Keratinocyte (primary cell): ENCODE measurements at regions not wholly inside any gene's neighbourhood (a gene's known extent, or its start where the extent isn't known, plus 50 kb on each side); places are given as distances from the start of the nearest gene placed in this dataset.

Experiments used
- DNase-seq: peaks from one replicate; pipeline ENCODE4 v3.0.0-alpha.2; 2011; ENCODE audit warnings: low read depth, missing footprints, low spot score
- FAIRE-seq: peaks from 2 replicates; lab custom pipeline; 2011; peaks lifted over from hg19 to GRCh38; lab: Jason Lieb, UNC
- H2AFZ ChIP-seq: 2 replicates; pipeline ENCODE4 v1.6.0; 2012; ENCODE audit warnings: low read length, control low read depth, inconsistent platforms; ENCODE audit not compliant: control insufficient read depth
- H3K27ac ChIP-seq: 2 replicates; pipeline ENCODE4 v1.5.1; 2011; ENCODE audit warnings: low read length; ENCODE audit not compliant: control insufficient read depth, insufficient read depth
- H3K27me3 ChIP-seq: 3 replicates; pipeline ENCODE4 v1.6.0; 2011; ENCODE audit warnings: low read length; ENCODE audit not compliant: control insufficient read depth, insufficient read depth; ENCODE audit errors: extremely low read depth
- H3K36me3 ChIP-seq, 2 experiments: 2 replicates in 1 of 2; 3 replicates in 1 of 2; pipeline ENCODE4 v1.5.1; 2011; ENCODE audit warnings: low read length in 2 of 2, mild to moderate bottlenecking in 1 of 2; ENCODE audit not compliant: control insufficient read depth in 2 of 2, insufficient read depth in 2 of 2; ENCODE audit errors: extremely low read depth in 1 of 2
- H3K4me1 ChIP-seq: 3 replicates; pipeline ENCODE4 v1.5.1; 2011; ENCODE audit warnings: low read length; ENCODE audit not compliant: control insufficient read depth, insufficient read depth; ENCODE audit errors: extremely low read depth
- H3K4me2 ChIP-seq: 3 replicates; pipeline ENCODE4 v1.6.0; 2011; ENCODE audit warnings: low read depth, low read length; ENCODE audit not compliant: control insufficient read depth, insufficient read depth; ENCODE audit errors: extremely low read depth
- H3K4me3 ChIP-seq, 3 experiments: fragments of 200-600 bp in 1 of 3; sonication (generic) in 1 of 3; 2 replicates in 2 of 3; 3 replicates in 1 of 3; pipeline ENCODE4 v1.5.1; 2011 to 2016; ENCODE audit warnings: low read length in 3 of 3, mild to moderate bottlenecking in 3 of 3, control low read depth in 2 of 3, inconsistent platforms in 1 of 3, low read depth in 1 of 3, mixed read lengths in 1 of 3, mixed run types in 1 of 3, moderate library complexity in 1 of 3; ENCODE audit not compliant: control insufficient read depth in 2 of 3, insufficient read depth in 2 of 3; ENCODE audit errors: extremely low read depth in 1 of 3
- H3K79me2 ChIP-seq: 2 replicates; pipeline ENCODE4 v1.6.0; 2012; ENCODE audit warnings: low read length; ENCODE audit not compliant: control insufficient read depth, insufficient read depth
- H3K9ac ChIP-seq: 3 replicates; pipeline ENCODE4 v1.6.0; 2011; ENCODE audit warnings: low read length; ENCODE audit not compliant: control insufficient read depth, insufficient read depth; ENCODE audit errors: extremely low read depth
- H3K9me1 ChIP-seq: 3 replicates; pipeline ENCODE4 v1.6.0; 2011; ENCODE audit warnings: low read length; ENCODE audit not compliant: control insufficient read depth, insufficient read depth; ENCODE audit errors: extremely low read depth
- H3K9me3 ChIP-seq: 2 replicates; pipeline ENCODE4 v1.5.1; 2012; ENCODE audit warnings: low read depth, low read length; ENCODE audit not compliant: control insufficient read depth
- H4K20me1 ChIP-seq: 3 replicates; pipeline ENCODE4 v1.6.0; 2011; ENCODE audit warnings: low read length; ENCODE audit not compliant: control insufficient read depth, insufficient read depth; ENCODE audit errors: extremely low read depth
- CTCF ChIP-seq, 3 experiments: IDR thresholded peaks in 1 of 3; conservative IDR thresholded peaks in 1 of 3; optimal IDR thresholded peaks in 1 of 3; 2 replicates in 2 of 3; 3 replicates in 1 of 3; pipeline versions ENCODE3 to v1.5.1; 2011; ENCODE audit warnings: low read length in 3 of 3, mild to moderate bottlenecking in 3 of 3, moderate library complexity in 2 of 3, control low read depth in 1 of 3, inconsistent platforms in 1 of 3; ENCODE audit not compliant: insufficient read depth in 2 of 3; ENCODE audit errors: extremely low read depth in 1 of 3
- EZH2 ChIP-seq: IDR thresholded peaks from one replicate; pipeline ENCODE4 v1.6.1; 2012; ENCODE audit warnings: inconsistent platforms, mild to moderate bottlenecking, low read length, moderate library complexity
- dilution Hi-C: fragments of 300-500 bp; cut with MboI; formaldehyde crosslinking; loops from one replicate; pipeline ENCODE4 v1.7.0; 2020; ENCODE audit warnings: low sequenced_read_pairs; ENCODE audit not compliant: extremely low pct_ligation_motif_present

GRCh38 chr2:66034467-66034866 lies 400.5 kb upstream of the MEIS1 start:
- Histone ChIP-seq H3K9me3 (no peaks in the 10 kb centered on the region), H3K4me2 (no peak overlapping the region), H3K79me2 (no peaks in the 10 kb centered on the region), H3K4me3 (no peak overlapping the region), H3K4me1 (no peaks in the 10 kb centered on the region), H2AFZ (no peak overlapping the region), H3K27me3 (no peaks in the 10 kb centered on the region), H3K36me3 (no peaks in the 10 kb centered on the region), H3K9ac (no peak overlapping the region), H3K27ac (no peak overlapping the region), H3K9me1 (no peaks in the 10 kb centered on the region), H4K20me1 (no peaks in the 10 kb centered on the region)
- no peak for DNase-seq
- FAIRE-seq, result no peak
- dilution Hi-C loops, result no loop called here
- TF ChIP-seq CTCF (optimal IDR thresholded peaks at IDR 0.05 in 1 of 3, IDR thresholded peaks at IDR 0.05 in 1 of 3, conservative IDR thresholded peaks at IDR 0.05 in 1 of 3; ENCODE audit: extremely low read depth in 1 of 3, insufficient read depth in 2 of 3, low read length in 3 of 3) (no peak), EZH2 (no peak)

GRCh38 chr2:66032226-66032775 lies 402.6 kb upstream of the MEIS1 start:
- FAIRE-seq, result no peak
- dilution Hi-C loops, result no loop called here
- H2AFZ ChIP-seq, result no peak overlapping the region

More at GRCh38 chr2:66032226-66032775, 402.6 kb upstream of the MEIS1 start:
- H3K4me2 ChIP-seq, result no peak overlapping the region
- H3K4me3 ChIP-seq, result no peak overlapping the region
- no peak overlapping the region for H3K27ac ChIP-seq
- no peaks in the 10 kb centered on the region for H3K4me1 ChIP-seq
- no peak for DNase-seq
- no peaks in the 10 kb centered on the region for H3K79me2 ChIP-seq
- TF ChIP-seq CTCF (optimal IDR thresholded peaks at IDR 0.05 in 1 of 3, IDR thresholded peaks at IDR 0.05 in 1 of 3, conservative IDR thresholded peaks at IDR 0.05 in 1 of 3; ENCODE audit: extremely low read depth in 1 of 3, insufficient read depth in 2 of 3, low read length in 3 of 3) (no peak), EZH2 (no peak)
- H3K9ac ChIP-seq, result no peak overlapping the region
- H3K9me3 ChIP-seq, result no peaks in the 10 kb centered on the region
- no peaks in the 10 kb centered on the region for H3K9me1 ChIP-seq
- no peaks in the 10 kb centered on the region for H4K20me1 ChIP-seq
- H3K27me3 ChIP-seq, result no peaks in the 10 kb centered on the region
- H3K36me3 ChIP-seq, result no peaks in the 10 kb centered on the region
